HG03108 (cell line): ENCODE measurements at regions not wholly inside any gene's neighbourhood (a gene's known extent, or its start where the extent isn't known, plus 50 kb on each side); places are given as distances from the start of the nearest gene placed in this dataset.

Experiments used
- ATAC-seq: cut with Tn5 transposase; IDR thresholded peaks from one replicate; pipeline ENCODE4 v1.9.1; 2021; ENCODE audit warnings: moderate library complexity; ENCODE audit not compliant: unreplicated experiment

- ATAC-seq, result no peak
These were observed 215.9 kb upstream of the FAR2 start for GRCh38 chr12:28933176-28933575.

GRCh38 chr12:28933864-28934527, 215.1 kb upstream of the FAR2 start:
- ATAC-seq, result no peak

GRCh38 chr12:28936221-28936620, 212.9 kb upstream of the FAR2 start:
- ATAC-seq, result no peak

GRCh38 chr12:28936711-28937110, 212.4 kb upstream of the FAR2 start:
- no peak for ATAC-seq

GRCh38 chr12:28937196-28937595, 211.9 kb upstream of the FAR2 start:
- ATAC-seq, result no peak

- no peak for ATAC-seq
These were observed 211.0 kb upstream of the FAR2 start for GRCh38 chr12:28938056-28938455.

GRCh38 chr12:28938581-28939235, 210.4 kb upstream of the FAR2 start:
- ATAC-seq, result no peak

- ATAC-seq, result no peak
These were observed 209.7 kb upstream of the FAR2 start for GRCh38 chr12:28939427-28939826.

- no peak for ATAC-seq
These were observed 207.8 kb upstream of the FAR2 start for GRCh38 chr12:28941248-28941647.

- no peak for ATAC-seq
These were observed 202.7 kb upstream of the FAR2 start for GRCh38 chr12:28946361-28946760.

GRCh38 chr12:28948685-28949084, 200.4 kb upstream of the FAR2 start:
- no peak for ATAC-seq

GRCh38 chr12:28949184-28949583, 199.9 kb upstream of the FAR2 start:
- ATAC-seq, result no peak

- no peak for ATAC-seq
These were observed 199.0 kb upstream of the FAR2 start for GRCh38 chr12:28950049-28950448.

- ATAC-seq, result no peak
These were observed 197.1 kb upstream of the FAR2 start for GRCh38 chr12:28951935-28952334.

GRCh38 chr12:28954333-28954732, 194.7 kb upstream of the FAR2 start:
- ATAC-seq, result no peak

GRCh38 chr12:28955491-28955890, 193.6 kb upstream of the FAR2 start:
- no peak for ATAC-seq

GRCh38 chr12:28955931-28956330, 193.1 kb upstream of the FAR2 start:
- no peak for ATAC-seq

- ATAC-seq, result no peak
These were observed 190.4 kb upstream of the FAR2 start for GRCh38 chr12:28958553-28959195.

- no peak for ATAC-seq
These were observed 187.1 kb upstream of the FAR2 start for GRCh38 chr12:28961948-28962384.

- ATAC-seq, result no peak
These were observed 185.5 kb upstream of the FAR2 start for GRCh38 chr12:28963554-28963953.

- no peak for ATAC-seq
These were observed 182.9 kb upstream of the FAR2 start for GRCh38 chr12:28966046-28966780.

- ATAC-seq, result no peak
These were observed 181.7 kb upstream of the FAR2 start for GRCh38 chr12:28967426-28967825.
